C4-2B (cell line): ENCODE measurements at regions not wholly inside any gene's neighbourhood (a gene's known extent, or its start where the extent isn't known, plus 50 kb on each side); places are given as distances from the start of the nearest gene placed in this dataset.

Source experiments
- CTCF ChIP-seq: fragments of 450-650 bp; conservative IDR thresholded peaks from 2 replicates; pipeline ENCODE4 v1.5.1; 2017; ENCODE audit warnings: mild to moderate bottlenecking
- ZFX ChIP-seq: fragments of 450-650 bp; IDR thresholded peaks from 2 replicates; pipeline ENCODE4 v1.6.1; 2017

- TF ChIP-seq CTCF (no peak), ZFX (no peak)
These were observed 246.3 kb downstream of the OGFRL1 start for GRCh38 chr6:71534921-71535320.
